ENCODE measurements at regions not wholly inside any gene's neighbourhood (a gene's known extent, or its start where the extent isn't known, plus 50 kb on each side); places are given as distances from the start of the nearest gene placed in this dataset.

DNA sequence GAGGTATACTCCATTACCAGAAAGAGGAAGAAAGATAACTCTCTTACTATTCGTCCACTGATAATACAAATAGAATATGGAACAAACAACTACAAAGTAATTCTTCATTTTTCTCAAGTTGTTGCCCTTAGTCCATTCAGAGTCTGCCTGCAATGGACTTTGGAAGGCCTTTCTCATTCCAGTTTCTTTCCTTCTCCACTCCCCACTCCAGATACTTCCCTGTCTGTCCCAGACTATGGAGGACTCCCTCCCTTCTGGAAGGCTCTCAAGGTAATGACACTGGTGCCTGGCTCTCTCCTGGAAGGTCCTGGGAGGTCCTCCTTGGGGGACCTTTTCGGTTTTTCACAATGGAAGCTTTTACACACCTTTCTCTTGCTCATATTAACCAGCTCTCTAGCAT lies 167.8 kb downstream of the SDHAF3 start:
- TF ChIP-seq, protein P1, sequence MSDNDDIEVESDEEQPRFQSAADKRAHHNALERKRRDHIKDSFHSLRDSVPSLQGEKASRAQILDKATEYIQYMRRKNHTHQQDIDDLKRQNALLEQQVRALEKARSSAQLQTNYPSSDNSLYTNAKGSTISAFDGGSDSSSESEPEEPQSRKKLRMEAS (IDR thresholded peaks at IDR 0.05) = no peak
- no peak for TF ChIP-seq EP300 (IDR thresholded peaks at IDR 0.05; ENCODE audit: borderline replicate concordance in 1 of 2, low read depth in 2 of 2, low read length in 2 of 2)
